T-helper 2 cell treated with Interferon-gamma antibody and Interleukin-4, amounts not matched to agents 5 μg/mL and 100 μg/mL, for 36 hours (primary cell): ENCODE measurements at regions not wholly inside any gene's neighbourhood (a gene's known extent, or its start where the extent isn't known, plus 50 kb on each side); places are given as distances from the start of the nearest gene placed in this dataset.

Source experiments
- DNase-seq: peaks from one replicate; pipeline ENCODE4 v3.0.0; 2021; ENCODE audit warnings: low spot score
- H3K27ac Mint-ChIP-seq: one replicate; pipeline ENCODE4 v1.8.0; 2021; ENCODE audit warnings: mild to moderate bottlenecking, mixed read lengths
- H3K27me3 Mint-ChIP-seq: one replicate; pipeline ENCODE4 v1.8.0; 2021; ENCODE audit warnings: low read depth, mixed read lengths
- H3K36me3 Mint-ChIP-seq: one replicate; pipeline ENCODE4 v1.8.0; 2021; ENCODE audit warnings: low read depth, mixed read lengths
- H3K4me1 Mint-ChIP-seq: one replicate; pipeline ENCODE4 v1.8.0; 2021; ENCODE audit warnings: low read depth, mixed read lengths
- H3K4me3 Mint-ChIP-seq: one replicate; pipeline ENCODE4 v1.8.0; 2022; ENCODE audit warnings: mild to moderate bottlenecking, moderate library complexity, mixed read lengths
- H3K9me3 Mint-ChIP-seq: one replicate; pipeline ENCODE4 v1.8.0; 2021; ENCODE audit warnings: mixed read lengths

DNA sequence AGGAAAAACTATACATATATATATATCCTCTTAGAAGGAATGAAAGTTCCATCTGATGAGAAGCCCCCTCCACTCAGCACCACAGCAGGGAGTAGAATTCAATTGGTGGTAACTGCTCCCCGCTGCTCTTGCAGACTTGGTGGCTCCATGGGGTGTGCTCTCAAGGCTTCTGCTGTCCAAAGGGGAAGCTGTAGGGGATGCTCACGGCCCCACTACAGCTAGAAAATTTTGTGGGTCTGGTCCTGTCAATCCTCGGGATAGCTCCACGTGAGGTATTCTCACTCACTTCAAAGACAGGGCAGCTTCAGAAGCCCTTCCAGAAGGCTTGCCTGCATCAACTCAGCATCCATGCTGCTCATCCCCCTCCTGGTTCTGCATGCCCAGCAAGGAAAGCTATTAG is 247.2 kb downstream of the CETN3 start:
- no peak for DNase-seq
- H3K36me3 Mint-ChIP-seq: no peaks in the 10 kb centered on the region
- no peaks in the 10 kb centered on the region for H3K9me3 Mint-ChIP-seq
- no peaks in the 10 kb centered on the region for H3K4me1 Mint-ChIP-seq
- no peaks in the 10 kb centered on the region for H3K27me3 Mint-ChIP-seq
- H3K27ac Mint-ChIP-seq: no peak overlapping the region
- no peak overlapping the region for H3K4me3 Mint-ChIP-seq

- no peaks in the 10 kb centered on the region for H3K9me3 Mint-ChIP-seq
- no peaks in the 10 kb centered on the region for H3K36me3 Mint-ChIP-seq
- no peak overlapping the region for H3K4me3 Mint-ChIP-seq
- H3K4me1 Mint-ChIP-seq: no peaks in the 10 kb centered on the region
- DNase-seq: no peak
- H3K27me3 Mint-ChIP-seq: no peaks in the 10 kb centered on the region
- no peak overlapping the region for H3K27ac Mint-ChIP-seq
Measured at GRCh38 chr5:90161414-90161813, 248.1 kb downstream of the CETN3 start.

GRCh38 chr5:90158131-90158530 is 251.4 kb downstream of the CETN3 start:
- Mint-ChIP-seq H3K27me3 (no peaks in the 10 kb centered on the region), H3K4me1 (no peaks in the 10 kb centered on the region), H3K36me3 (no peaks in the 10 kb centered on the region), H3K27ac (no peak overlapping the region), H3K9me3 (peaks cover 11% of the 10 kb centered on the region), H3K4me3 (no peak overlapping the region)
- no peak for DNase-seq

DNA sequence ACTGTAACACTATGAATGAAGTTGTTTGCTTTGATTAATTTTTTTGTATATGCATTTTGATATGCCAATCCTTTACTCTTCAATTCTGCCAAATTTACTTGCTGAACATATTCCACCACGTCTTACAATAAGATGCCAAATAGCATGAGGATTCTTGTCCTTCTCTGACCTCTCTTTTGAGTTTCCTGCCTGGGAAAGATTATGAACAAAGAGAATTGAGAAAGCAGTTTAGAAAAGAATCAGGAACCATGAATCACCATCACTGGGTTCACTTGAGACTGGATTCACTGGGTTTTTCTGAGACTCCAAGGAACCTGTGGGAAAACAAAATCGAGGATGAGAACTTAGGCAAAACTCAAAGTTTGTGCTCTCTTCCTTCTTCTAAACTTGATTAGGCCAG is 256.5 kb downstream of the CETN3 start:
- Mint-ChIP-seq H3K4me1 (no peaks in the 10 kb centered on the region), H3K4me3 (no peak overlapping the region), H3K27me3 (no peaks in the 10 kb centered on the region), H3K36me3 (no peaks in the 10 kb centered on the region), H3K27ac (no peak overlapping the region), H3K9me3 (peaks cover 11% of the 10 kb centered on the region)
- no peak for DNase-seq

DNA sequence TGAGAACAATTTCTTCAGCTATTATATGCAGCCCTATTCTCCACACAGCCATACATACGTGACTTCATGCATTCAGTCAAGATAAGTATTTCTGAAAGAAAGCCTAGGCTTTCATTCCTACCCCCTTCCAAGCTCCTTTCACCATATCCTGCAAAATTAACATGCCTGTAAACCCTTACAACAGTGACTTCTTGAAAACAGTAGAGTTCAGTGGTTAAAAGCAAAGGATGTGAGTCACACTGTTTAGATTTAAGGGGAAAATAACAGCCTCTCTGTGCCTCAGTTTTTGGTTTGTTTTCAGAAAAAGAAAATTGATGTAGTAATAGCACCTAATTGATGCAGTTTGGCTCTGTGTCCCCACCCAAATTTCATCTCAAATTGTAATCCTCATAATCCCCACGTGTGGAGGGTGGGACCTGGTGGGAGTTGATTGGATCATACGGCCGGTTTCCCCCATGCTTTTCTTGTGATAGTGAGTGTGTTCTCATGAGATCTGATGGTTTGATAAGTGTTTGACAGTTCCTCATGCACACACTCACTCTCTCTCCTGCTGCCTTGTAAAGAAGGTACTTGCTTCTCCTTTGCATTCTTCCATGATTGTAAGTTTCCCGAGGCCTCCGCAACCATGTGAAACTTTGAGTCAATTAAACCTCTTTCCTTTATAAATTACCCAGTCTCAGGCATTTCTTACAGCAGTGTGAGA is 264.8 kb downstream of the CETN3 start:
- no peaks in the 10 kb centered on the region for H3K36me3 Mint-ChIP-seq
- H3K4me3 Mint-ChIP-seq: no peak overlapping the region
- no peak for DNase-seq
- H3K27ac Mint-ChIP-seq: no peak overlapping the region
- no peaks in the 10 kb centered on the region for H3K9me3 Mint-ChIP-seq
- H3K27me3 Mint-ChIP-seq: no peaks in the 10 kb centered on the region
- H3K4me1 Mint-ChIP-seq: no peaks in the 10 kb centered on the region

DNA sequence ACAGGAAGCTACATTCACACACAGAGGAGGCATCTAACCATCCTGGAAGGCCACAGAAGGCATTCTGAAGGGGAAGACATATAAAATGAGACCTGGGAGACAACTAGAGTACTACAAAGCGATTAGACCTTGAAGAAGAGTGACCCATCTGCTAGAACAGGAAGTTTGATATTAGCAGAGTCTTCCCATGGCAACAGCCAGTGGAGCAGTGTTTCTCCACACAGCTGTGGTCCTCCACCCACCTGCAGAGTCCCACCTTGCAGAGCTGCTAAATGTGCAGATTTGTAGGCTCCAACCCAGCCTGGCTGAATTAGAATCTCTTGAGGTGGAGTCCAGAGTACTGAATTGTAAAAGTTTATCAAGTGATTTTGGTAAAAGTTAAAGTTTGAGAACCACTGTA is 267.0 kb downstream of the CETN3 start:
- no peaks in the 10 kb centered on the region for H3K27me3 Mint-ChIP-seq
- H3K36me3 Mint-ChIP-seq: no peaks in the 10 kb centered on the region
- H3K9me3 Mint-ChIP-seq: no peaks in the 10 kb centered on the region
- DNase-seq: no peak
- no peaks in the 10 kb centered on the region for H3K4me1 Mint-ChIP-seq
- H3K27ac Mint-ChIP-seq: no peak overlapping the region
- no peak overlapping the region for H3K4me3 Mint-ChIP-seq

DNA sequence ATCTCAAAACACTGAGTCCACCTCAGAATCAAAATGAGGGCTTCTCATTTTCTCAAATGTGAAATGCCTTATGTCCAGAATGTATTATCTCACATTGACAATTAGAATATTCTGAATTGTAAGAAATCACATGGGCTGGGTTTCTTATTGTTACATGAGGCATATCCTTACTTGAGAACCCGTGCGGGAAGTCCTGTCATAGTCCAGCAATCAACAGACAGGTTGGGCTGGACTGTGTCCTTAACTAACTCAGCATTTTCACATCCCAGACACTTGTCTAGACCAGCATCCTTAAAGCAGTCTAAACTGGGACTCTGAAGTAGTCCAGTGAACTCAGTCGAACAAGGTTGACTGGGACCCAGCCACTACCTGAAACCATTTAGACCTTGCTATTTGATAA is 267.6 kb downstream of the CETN3 start:
- no peak overlapping the region for H3K27ac Mint-ChIP-seq
- DNase-seq: no peak
- no peaks in the 10 kb centered on the region for H3K36me3 Mint-ChIP-seq
- H3K27me3 Mint-ChIP-seq: no peaks in the 10 kb centered on the region
- no peak overlapping the region for H3K4me3 Mint-ChIP-seq
- H3K9me3 Mint-ChIP-seq: no peaks in the 10 kb centered on the region
- H3K4me1 Mint-ChIP-seq: no peaks in the 10 kb centered on the region

DNA sequence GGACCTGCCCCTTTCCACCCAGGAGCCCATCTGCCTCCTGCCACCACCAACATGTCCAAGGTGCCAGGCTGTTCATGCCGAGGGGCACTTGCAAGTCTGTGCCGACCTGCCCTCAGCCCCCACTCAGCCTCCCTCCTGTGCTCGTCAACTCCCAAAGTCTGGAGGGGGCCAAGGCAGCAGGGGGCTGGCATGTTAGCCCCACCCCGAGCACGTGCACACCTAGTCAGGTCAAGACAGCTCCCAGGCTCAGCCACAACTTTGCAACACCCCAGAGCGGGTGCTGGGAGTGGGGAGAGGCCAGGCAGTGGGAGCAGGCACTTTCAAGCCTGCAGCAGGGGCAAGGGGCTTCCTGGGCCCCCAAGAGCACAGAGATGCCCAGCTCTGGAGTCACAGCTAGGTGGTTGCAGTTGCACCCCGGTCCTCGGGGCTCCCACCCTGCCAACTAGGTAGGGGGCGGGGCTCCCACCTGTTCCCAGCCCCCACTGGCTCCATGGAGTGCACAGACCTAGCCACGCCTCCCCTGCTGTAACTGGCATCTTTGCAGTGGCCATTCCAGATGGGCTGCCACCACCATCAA is 272.5 kb downstream of the CETN3 start:
- H3K4me1 Mint-ChIP-seq: no peaks in the 10 kb centered on the region
- no peaks in the 10 kb centered on the region for H3K27me3 Mint-ChIP-seq
- no peak for DNase-seq
- no peak overlapping the region for H3K27ac Mint-ChIP-seq
- H3K36me3 Mint-ChIP-seq: no peaks in the 10 kb centered on the region
- no peak overlapping the region for H3K4me3 Mint-ChIP-seq
- no peaks in the 10 kb centered on the region for H3K9me3 Mint-ChIP-seq

GRCh38 chr5:90135779-90136378 is 273.7 kb downstream of the CETN3 start:
- no peak for DNase-seq
- Mint-ChIP-seq H3K9me3 (no peaks in the 10 kb centered on the region), H3K36me3 (no peaks in the 10 kb centered on the region), H3K4me3 (no peak overlapping the region), H3K27ac (no peak overlapping the region), H3K27me3 (no peaks in the 10 kb centered on the region), H3K4me1 (no peaks in the 10 kb centered on the region)

GRCh38 chr5:90134892-90135291 is 274.7 kb downstream of the CETN3 start:
- Mint-ChIP-seq H3K27ac (no peak overlapping the region), H3K36me3 (no peaks in the 10 kb centered on the region), H3K27me3 (no peaks in the 10 kb centered on the region), H3K4me1 (no peaks in the 10 kb centered on the region), H3K4me3 (no peak overlapping the region), H3K9me3 (no peaks in the 10 kb centered on the region)
- DNase-seq: no peak

DNA sequence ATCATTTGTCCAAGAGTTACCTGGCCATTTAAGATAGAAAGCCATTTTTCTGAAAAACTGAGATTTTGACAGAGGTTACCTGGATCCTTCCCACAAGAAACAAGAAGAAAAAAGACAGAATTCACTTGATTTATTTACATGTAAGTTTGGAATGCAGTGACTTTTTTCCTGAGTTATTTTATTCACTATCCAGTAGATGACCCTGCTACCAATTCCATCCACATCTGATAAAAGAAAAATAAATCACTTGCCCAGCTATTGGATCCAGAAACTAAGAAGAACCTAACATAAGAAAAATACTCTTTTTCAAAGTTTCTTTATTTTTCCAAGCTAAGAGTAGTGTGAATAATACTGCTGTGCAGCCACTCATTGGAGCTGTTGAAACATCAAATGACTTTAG is 275.2 kb downstream of the CETN3 start:
- no peaks in the 10 kb centered on the region for H3K9me3 Mint-ChIP-seq
- H3K27me3 Mint-ChIP-seq: no peaks in the 10 kb centered on the region
- H3K27ac Mint-ChIP-seq: no peak overlapping the region
- H3K4me3 Mint-ChIP-seq: no peak overlapping the region
- H3K4me1 Mint-ChIP-seq: no peaks in the 10 kb centered on the region
- DNase-seq: no peak
- no peaks in the 10 kb centered on the region for H3K36me3 Mint-ChIP-seq

DNA sequence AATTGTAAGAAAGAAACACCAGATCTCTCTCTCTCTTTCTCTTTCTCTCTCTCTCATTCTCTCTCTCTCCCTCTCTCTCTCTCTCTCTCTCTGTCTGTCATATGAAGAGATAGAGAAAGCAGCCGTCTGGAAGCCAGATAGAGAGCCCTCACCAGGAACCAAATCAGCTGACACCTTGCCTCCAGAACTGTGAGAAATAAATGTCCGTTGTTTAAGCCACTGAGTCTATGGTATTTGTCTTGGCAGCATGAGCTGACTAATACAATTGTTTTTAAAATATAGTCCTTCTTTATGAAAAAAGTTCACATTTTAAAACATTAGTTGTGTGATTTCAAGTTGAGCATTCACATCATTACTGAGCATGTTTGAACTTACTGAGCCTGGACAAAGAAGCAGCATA is 275.6 kb downstream of the CETN3 start:
- Mint-ChIP-seq H3K27ac (no peak overlapping the region), H3K9me3 (no peaks in the 10 kb centered on the region), H3K27me3 (no peaks in the 10 kb centered on the region), H3K36me3 (no peaks in the 10 kb centered on the region), H3K4me1 (no peaks in the 10 kb centered on the region), H3K4me3 (no peak overlapping the region)
- no peak for DNase-seq

DNA sequence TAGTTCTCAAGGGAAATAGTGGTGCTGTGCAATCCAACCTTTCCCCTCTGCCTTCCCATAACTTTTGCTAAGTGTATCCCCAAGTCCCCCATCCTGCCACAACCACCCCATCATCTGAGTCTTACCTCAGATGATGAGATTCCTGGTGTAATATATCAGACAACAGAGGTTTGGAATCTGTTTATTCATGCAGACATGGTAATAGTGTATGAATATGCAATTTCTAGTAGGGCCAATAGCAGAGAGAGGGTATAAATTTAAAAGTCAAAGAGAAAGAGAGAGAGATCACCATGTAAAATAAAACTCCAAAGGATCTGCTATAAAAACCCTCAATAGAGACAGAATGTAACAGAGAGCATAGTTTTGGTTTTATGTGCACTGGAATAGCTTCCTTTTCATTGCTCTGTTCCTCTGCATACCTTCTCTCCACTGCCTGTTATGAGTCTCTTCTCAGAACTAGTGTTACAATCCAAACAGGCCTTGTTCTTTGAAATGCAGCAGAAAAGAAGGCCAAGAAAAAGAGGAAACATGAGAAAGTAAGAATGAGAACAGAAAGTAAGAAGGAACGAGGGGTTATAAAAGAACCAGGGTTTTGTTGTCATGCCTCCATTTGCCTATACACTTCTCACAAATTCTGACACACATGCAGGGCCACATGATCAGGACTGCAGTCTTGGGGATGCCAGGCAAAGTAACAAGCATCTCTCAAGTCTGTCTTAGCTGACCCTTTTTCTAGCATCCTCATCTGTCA is 278.0 kb downstream of the CETN3 start:
- Mint-ChIP-seq H3K27me3 (no peaks in the 10 kb centered on the region), H3K9me3 (no peaks in the 10 kb centered on the region), H3K4me1 (no peaks in the 10 kb centered on the region), H3K4me3 (no peak overlapping the region), H3K36me3 (no peaks in the 10 kb centered on the region), H3K27ac (no peak overlapping the region)
- DNase-seq: no peak

DNA sequence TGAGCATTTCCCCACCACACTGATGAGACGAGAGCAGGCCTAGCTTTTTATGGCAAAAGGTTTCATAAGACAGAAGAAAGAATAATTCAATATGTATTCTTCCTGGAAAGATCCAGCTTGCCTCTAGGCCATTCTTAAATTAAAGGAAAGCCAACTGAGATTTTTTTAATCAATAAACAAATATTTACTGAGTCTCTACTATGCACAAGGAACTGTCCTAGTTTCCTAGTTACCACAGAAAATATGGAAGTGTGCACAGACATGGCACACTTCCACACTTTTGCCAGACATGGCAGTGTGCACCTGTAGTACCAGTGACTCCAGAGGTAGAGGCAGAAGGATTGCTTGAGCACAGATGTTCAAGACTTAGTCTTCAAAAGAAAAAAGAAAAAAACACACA is 281.0 kb downstream of the CETN3 start:
- Mint-ChIP-seq H3K4me1 (no peaks in the 10 kb centered on the region), H3K27ac (no peak overlapping the region), H3K27me3 (no peaks in the 10 kb centered on the region), H3K9me3 (no peaks in the 10 kb centered on the region), H3K36me3 (no peaks in the 10 kb centered on the region), H3K4me3 (no peak overlapping the region)
- no peak for DNase-seq
